Ovary (tissue), 3 donors: ENCODE measurements at regions not wholly inside any gene's neighbourhood (a gene's known extent, or its start where the extent isn't known, plus 50 kb on each side); places are given as distances from the start of the nearest gene placed in this dataset.

Experiments
- EP300 ChIP-seq: sonication (generic); formaldehyde crosslinking; IDR thresholded peaks from one replicate; pipeline ENCODE4 v1.6.1; 2017; ENCODE audit warnings: antibody characterized with exemption
- POLR2A ChIP-seq: fragments of 450-650 bp; IDR thresholded peaks from one replicate; pipeline ENCODE4 v1.6.1; 2017; ENCODE audit warnings: antibody characterized with exemption, mild to moderate bottlenecking, moderate library complexity
- TF ChIP-seq, protein P1 (sequence below), 3 donors: fragments of 450-650 bp in 2 of 3; fragments of 200-600 bp in 1 of 3; IDR thresholded peaks; one replicate each; pipeline versions ENCODE4 v1.5.1 to v1.8.0; 2016 to 2022; ENCODE audit warnings: antibody characterized with exemption in 3 of 3, mild to moderate bottlenecking in 1 of 3
- donor health status: DM: no; HTN: no; CAD: no.

GRCh38 chr7:85815526-85815925 lies 628.7 kb upstream of the SEMA3D start:
- TF ChIP-seq EP300 (no peak), POLR2A (no peak)
- TF ChIP-seq, protein P1, sequence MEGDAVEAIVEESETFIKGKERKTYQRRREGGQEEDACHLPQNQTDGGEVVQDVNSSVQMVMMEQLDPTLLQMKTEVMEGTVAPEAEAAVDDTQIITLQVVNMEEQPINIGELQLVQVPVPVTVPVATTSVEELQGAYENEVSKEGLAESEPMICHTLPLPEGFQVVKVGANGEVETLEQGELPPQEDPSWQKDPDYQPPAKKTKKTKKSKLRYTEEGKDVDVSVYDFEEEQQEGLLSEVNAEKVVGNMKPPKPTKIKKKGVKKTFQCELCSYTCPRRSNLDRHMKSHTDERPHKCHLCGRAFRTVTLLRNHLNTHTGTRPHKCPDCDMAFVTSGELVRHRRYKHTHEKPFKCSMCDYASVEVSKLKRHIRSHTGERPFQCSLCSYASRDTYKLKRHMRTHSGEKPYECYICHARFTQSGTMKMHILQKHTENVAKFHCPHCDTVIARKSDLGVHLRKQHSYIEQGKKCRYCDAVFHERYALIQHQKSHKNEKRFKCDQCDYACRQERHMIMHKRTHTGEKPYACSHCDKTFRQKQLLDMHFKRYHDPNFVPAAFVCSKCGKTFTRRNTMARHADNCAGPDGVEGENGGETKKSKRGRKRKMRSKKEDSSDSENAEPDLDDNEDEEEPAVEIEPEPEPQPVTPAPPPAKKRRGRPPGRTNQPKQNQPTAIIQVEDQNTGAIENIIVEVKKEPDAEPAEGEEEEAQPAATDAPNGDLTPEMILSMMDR (IDR thresholded peaks at IDR 0.05): no peak
